GM18499 (cell line): ENCODE measurements at regions not wholly inside any gene's neighbourhood (a gene's known extent, or its start where the extent isn't known, plus 50 kb on each side); places are given as distances from the start of the nearest gene placed in this dataset.
"Not testable (repeated sequence)": the region's sequence is repeated elsewhere in the genome, so short reads cannot be mapped to it uniquely, and the experiment has no call there.

Experiments used
- ATAC-seq: cut with Tn5 transposase; IDR thresholded peaks from one replicate; pipeline ENCODE4 v1.9.1; 2021; ENCODE audit warnings: moderate number of reproducible peaks; ENCODE audit not compliant: insufficient read depth, unreplicated experiment

GRCh38 chr9:115883467-115884329 lies 269.9 kb upstream of the PAPPA start:
- ATAC-seq, result no peak

GRCh38 chr9:115884846-115885245 lies 268.7 kb upstream of the PAPPA start:
- ATAC-seq, result no peak

DNA sequence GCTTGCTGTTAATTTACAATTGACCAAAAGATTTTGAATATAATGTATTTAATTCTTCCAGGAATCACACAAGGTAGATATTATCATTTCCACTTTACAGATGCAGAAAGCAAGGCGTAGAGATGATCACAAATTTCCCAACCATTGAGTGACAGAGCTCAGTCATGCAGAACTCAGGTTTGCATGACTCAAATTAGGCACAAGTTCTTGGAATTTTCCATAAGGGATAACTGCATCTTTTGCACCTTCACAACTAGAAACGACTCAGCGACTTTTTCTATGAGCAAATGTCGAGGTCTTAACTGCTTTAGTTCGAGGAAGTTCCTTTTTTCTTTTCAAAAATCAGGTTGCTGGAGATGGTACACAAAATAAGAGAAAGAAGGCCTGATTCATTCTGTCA lies 265.5 kb upstream of the PAPPA start:
- ATAC-seq, result no peak

GRCh38 chr9:115891929-115892328 lies 261.7 kb upstream of the PAPPA start:
- no peak for ATAC-seq

GRCh38 chr9:115898478-115898877 lies 255.1 kb upstream of the PAPPA start:
- ATAC-seq, result not testable (repeated sequence)

GRCh38 chr9:115900698-115901097 lies 252.9 kb upstream of the PAPPA start:
- ATAC-seq, result no peak

GRCh38 chr9:115910959-115911358 lies 242.6 kb upstream of the PAPPA start:
- no peak for ATAC-seq

DNA sequence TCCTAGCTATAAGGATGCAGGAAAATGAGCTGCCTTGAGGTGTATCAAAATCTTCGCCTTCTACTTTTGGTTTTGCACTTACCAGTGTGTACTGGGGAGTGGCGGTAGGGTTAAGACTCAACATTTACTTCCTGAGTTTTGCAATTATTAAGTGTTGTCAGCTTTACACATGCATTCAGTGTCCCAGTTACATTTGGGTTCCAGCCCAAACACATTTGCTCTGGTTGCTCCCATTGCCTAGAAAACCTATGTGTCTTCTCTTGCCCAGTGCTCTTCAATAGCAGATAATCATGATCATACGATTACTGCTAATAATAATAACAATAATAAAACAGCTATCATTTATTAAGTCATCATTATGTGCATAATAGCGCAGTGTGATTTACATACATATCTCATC lies 241.5 kb upstream of the PAPPA start:
- ATAC-seq, result no peak

DNA sequence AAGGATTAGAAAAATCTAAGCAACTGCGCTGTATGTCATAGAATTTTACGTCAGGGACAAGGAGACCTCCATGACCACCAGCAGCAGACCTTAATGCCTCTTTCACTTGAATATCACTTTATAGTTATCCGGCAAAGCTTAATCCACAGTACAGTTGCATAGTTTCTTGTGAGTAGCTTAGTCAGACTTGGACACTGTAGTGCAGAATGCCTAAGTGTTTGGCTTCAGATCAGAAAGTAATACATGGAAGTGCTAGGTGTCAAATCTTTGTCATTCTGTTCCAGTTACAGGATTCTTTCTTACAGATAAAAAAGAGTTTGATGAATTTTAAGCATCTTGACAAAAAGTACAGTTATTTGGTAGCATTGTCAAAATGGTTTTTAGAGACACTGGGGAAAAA lies 239.9 kb upstream of the PAPPA start:
- no peak for ATAC-seq

GRCh38 chr9:115914291-115914690 lies 239.3 kb upstream of the PAPPA start:
- no peak for ATAC-seq

DNA sequence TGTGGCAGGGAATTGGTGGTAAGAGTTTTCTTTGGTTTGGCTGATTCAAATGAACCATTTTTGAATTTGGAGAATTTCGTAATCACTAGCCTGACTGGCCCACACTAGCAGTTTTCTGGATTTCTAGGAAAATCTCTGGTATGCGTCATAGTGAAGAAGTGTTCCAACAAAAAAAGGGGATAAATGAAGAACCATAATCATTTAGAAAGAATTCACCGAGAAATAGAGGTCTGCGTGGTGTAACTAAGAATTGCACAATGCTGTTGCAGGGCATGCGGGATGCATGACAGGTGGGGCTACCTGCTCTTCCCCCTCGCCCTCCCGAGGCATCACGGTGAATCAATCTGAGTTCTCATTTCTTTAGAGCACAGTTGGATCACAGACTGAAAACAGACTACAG lies 232.3 kb upstream of the PAPPA start:
- ATAC-seq, result no peak

- ATAC-seq, result no peak
These were observed 231.1 kb upstream of the PAPPA start for GRCh38 chr9:115922444-115922843.

DNA sequence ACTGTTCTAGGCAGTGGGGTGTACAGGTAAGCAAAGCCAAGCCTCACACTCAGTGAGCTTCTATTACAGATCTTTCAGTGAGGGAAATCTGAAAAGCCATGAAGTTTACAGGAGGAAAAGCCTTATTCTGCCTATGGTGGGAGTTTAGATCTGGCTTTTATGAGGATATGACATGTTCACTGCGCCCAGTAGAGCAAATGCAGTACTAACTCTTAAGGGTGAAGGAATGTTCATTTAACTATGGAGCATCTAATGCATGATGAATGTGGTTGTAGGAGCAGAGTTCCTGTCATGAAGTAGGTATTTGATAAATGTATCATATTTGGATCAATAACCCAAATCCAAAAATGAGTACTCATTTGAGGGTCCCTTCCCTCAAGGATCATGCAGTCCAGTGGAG lies 230.2 kb upstream of the PAPPA start:
- no peak for ATAC-seq

DNA sequence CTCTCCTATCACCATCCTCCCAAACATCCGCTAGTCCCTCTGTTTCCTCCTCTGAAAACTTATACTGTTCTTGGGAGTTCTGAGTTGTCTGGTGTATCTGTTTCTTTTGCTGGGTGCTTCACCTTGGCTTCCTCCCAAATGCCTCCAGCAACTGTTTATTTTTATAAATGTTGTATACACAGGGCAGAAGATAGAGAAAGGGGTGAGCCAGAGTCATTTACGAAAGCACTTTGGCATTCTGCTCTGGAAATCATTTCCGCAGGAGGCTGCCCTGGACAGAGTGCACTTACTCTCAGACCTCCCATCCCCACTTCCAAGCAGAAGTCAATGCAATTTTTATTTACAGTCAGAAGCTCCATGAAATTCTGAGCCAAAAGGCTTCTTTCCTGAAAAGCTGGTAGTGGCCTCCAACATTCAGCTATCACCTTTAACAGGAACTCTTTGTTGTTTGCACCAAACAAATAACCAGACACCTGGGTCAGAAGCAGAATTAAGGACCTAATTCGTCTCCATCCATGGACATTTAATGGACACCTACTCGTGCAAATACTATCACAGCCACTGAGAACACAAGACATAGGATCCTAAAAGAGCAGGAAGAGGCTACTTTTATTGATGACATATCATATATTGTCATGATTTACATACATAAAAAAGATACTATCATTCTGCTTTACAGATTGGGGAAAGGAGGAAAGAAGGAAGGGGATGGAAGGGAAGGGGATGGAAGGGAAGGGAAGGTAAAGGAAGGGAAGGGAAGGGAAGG lies 229.5 kb upstream of the PAPPA start:
- no peak for ATAC-seq

GRCh38 chr9:115924669-115924987 lies 229.0 kb upstream of the PAPPA start:
- ATAC-seq, result no peak

DNA sequence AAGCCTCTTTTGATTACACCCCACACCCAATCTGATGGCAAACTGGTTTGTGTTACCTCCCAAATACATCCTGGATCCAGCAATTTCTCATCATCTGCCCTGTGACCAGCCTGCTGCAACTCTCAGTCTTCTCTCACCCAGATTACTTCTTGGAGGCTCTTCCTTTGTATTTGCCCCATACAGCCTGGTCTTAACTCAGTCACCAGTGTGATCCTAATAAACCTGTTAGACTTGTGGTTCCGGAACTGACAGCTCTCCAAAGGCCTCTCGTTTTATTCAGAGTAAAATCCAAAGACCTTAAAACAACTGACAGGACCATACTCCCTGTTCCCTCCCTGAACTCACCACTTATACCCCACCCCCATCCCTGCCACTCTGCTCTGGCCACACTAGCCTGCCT lies 228.2 kb upstream of the PAPPA start:
- ATAC-seq, result no peak

GRCh38 chr9:115930472-115930871 lies 223.1 kb upstream of the PAPPA start:
- ATAC-seq, result no peak

DNA sequence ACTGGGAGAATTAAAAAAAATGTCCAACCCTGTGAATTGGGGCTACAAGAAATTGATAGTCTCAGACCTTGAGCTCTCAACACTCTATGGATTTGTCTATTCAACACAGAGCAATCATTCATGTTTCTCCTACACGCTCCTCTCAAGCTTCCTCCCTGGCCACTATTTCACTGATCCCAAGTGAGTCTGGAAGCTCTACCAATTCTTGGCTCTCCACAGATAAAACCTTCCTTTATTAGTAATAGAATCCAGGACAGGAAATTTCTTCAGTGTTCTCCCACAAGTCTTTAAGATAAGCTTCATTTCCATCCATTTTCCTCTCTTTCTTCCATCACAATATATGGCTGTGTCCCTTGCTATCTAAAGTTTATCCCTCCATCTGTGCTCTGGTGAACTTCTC lies 215.1 kb upstream of the PAPPA start:
- ATAC-seq, result no peak

- no peak for ATAC-seq
These were observed 214.4 kb upstream of the PAPPA start for GRCh38 chr9:115939065-115939765.

DNA sequence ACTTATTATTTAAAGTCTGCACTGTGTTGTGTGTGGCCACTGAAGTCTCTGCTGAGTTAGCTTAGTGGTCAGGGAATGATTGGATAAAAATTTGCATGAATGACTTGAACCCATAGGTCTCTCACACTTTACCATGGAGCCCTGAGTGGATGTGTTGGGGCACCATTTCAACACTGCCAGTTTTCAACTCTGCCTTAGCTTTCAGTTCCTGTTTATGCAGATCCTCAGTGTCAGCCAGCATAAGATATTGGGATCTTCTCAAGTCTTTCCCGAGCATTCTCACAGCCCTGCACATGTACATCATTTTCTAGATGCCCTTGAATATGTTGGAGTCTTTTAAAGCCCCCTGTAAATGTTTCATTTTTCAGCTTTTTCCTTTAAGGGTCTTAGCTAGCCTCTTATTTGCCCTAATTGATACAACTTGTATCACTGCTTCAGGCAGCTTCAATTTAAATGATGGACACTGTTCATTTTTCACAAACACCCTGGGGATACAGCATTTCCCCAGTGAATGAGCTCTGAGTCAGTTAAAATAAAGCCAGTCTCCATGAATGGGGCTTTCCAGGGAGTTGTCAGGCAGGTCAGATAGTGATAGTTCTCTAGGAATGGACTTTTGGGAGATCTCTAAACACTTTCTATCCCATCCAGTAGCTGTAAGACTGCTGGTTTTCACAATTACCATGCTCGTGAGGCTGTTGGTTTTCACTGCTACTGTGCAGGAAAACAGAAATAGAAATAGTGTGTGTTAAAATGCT lies 211.9 kb upstream of the PAPPA start:
- ATAC-seq, result no peak
